ENCODE measurements at regions not wholly inside any gene's neighbourhood (a gene's known extent, or its start where the extent isn't known, plus 50 kb on each side); places are given as distances from the start of the nearest gene placed in this dataset.

DNA sequence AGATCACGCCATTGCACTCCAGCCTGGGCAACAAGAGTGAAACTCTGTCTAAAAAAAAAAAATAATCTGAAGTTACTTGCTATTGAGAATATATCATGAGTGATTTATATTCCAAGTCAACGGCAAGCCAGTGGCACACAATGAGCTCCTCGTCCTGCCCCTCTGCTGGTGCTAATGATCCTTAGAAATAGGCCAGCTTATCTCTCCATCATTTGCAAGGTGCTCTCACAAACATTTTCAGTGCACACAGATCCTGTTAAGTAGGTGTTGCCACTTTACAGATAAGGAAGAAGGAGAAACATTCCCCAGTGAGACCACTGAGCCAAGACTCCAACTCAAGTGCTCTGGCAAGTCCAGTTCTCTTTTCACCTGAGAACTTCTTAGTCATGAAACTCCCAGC is 91.3 kb upstream of the GPR45 start:
- Histone ChIP-seq H3K36me3 (ENCODE audit: control insufficient read depth, low read length) (no peaks in the 10 kb centered on the region), H3K4me3 (ENCODE audit: low read length) (no peak overlapping the region), H3K27ac (ENCODE audit: low read depth, low read length) (no peak overlapping the region), H3K9me2 (replicated peaks; ENCODE audit: control insufficient read depth, low read length) (no peaks in the 10 kb centered on the region), H3K4me2 (ENCODE audit: low read length) (no peak overlapping the region), H3K4me1 (ENCODE audit: control insufficient read depth, low read length) (no peaks in the 10 kb centered on the region), H3K79me2 (ENCODE audit: control insufficient read depth, low read length) (no peaks in the 10 kb centered on the region), H3F3A (ENCODE audit: control insufficient read depth, insufficient read depth) (no peaks in the 10 kb centered on the region), H3K9me3 (ENCODE audit: control insufficient read depth, insufficient read depth, low read length) (no peaks in the 10 kb centered on the region), H4K20me1 (ENCODE audit: control insufficient read depth, insufficient read depth, low read depth, low read length) (no peaks in the 10 kb centered on the region), H3K27me3 (ENCODE audit: control insufficient read depth, low read length) (no peaks in the 10 kb centered on the region; the same call in 1 of the 2 replicates)
- TF ChIP-seq, protein P1, sequence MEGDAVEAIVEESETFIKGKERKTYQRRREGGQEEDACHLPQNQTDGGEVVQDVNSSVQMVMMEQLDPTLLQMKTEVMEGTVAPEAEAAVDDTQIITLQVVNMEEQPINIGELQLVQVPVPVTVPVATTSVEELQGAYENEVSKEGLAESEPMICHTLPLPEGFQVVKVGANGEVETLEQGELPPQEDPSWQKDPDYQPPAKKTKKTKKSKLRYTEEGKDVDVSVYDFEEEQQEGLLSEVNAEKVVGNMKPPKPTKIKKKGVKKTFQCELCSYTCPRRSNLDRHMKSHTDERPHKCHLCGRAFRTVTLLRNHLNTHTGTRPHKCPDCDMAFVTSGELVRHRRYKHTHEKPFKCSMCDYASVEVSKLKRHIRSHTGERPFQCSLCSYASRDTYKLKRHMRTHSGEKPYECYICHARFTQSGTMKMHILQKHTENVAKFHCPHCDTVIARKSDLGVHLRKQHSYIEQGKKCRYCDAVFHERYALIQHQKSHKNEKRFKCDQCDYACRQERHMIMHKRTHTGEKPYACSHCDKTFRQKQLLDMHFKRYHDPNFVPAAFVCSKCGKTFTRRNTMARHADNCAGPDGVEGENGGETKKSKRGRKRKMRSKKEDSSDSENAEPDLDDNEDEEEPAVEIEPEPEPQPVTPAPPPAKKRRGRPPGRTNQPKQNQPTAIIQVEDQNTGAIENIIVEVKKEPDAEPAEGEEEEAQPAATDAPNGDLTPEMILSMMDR (IDR thresholded peaks at IDR 0.05; ENCODE audit: low read depth, low read length, poor library complexity, severe bottlenecking), result no peak
- no peak for TF ChIP-seq EZH2phosphoT487 (IDR thresholded peaks at IDR 0.05; ENCODE audit: borderline replicate concordance, low read length)

DNA sequence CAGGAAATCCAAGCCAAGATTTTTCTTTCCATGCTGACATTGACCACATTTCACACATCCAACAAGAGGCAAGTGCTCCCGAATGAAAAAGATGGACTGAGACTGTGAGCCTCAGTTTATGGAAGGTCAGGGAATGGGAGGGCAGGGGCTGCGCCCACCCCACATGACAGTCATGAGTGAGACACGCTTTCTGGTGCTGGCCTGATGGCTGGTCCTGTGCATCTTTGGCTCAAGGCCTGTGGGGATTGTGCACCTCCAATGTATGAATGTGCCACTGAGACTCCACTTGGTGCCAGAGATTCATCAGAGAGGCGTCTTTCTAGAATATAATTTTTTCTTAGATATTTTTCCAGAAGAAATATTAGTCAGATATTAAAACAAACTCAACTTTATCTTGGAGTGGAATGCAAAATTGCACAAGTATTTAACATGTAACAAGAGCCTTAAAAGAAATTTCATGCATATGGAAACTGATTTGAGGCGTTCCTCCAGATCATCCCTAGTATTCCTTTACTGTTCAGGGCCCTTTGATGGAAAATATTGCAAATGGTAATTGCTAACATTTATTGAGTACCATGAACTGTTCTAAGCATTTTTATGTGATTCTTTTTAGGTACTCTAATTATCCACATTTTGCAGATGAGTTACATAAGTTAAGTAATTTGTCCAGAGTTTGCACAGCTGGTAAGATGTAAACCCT is 87.3 kb upstream of the GPR45 start:
- no peaks in the 10 kb centered on the region for H3K36me3 ChIP-seq (ENCODE audit: control insufficient read depth, low read length)
- no peak overlapping the region for H3K4me2 ChIP-seq (ENCODE audit: low read length)
- TF ChIP-seq, protein P1 (IDR thresholded peaks at IDR 0.05; ENCODE audit: low read depth, low read length, poor library complexity, severe bottlenecking), result no peak
- TF ChIP-seq EZH2phosphoT487 (IDR thresholded peaks at IDR 0.05; ENCODE audit: borderline replicate concordance, low read length), result no peak
- H3K27ac ChIP-seq (ENCODE audit: low read depth, low read length), result no peak overlapping the region
- no peaks in the 10 kb centered on the region for H3K79me2 ChIP-seq (ENCODE audit: control insufficient read depth, low read length)
- H3K9me3 ChIP-seq (ENCODE audit: control insufficient read depth, insufficient read depth, low read length), result no peaks in the 10 kb centered on the region
- no peaks in the 10 kb centered on the region for H3F3A ChIP-seq (ENCODE audit: control insufficient read depth, insufficient read depth)
- H3K27me3 ChIP-seq (ENCODE audit: control insufficient read depth, low read length), result no peaks in the 10 kb centered on the region
- no peaks in the 10 kb centered on the region for H4K20me1 ChIP-seq (ENCODE audit: control insufficient read depth, insufficient read depth, low read depth, low read length)
- no peaks in the 10 kb centered on the region for H3K9me2 ChIP-seq (replicated peaks; ENCODE audit: control insufficient read depth, low read length)
- no peaks in the 10 kb centered on the region for H3K4me1 ChIP-seq (ENCODE audit: control insufficient read depth, low read length)
- H3K4me3 ChIP-seq (ENCODE audit: low read length), result no peak overlapping the region

DNA sequence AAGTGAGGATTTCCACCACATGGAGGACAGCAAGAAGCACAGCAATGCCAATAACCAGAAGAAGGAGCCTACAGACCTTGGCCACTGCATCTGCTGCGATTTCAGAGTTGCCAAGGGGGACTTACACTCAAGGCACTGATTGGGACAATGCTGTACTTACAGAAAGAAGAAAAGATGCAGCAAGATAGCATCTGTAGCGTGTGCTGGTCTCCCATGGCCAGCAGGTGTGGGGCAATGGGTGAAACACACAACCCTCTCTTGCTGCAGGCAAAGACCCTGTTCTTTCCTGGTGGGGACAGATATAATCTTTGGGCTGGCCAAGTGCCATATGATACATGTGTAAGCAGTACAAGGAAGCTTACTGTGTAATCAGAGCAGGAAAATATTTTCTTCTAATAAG is 85.4 kb upstream of the GPR45 start:
- no peak overlapping the region for H3K4me3 ChIP-seq (ENCODE audit: low read length)
- H3K9me2 ChIP-seq (replicated peaks; ENCODE audit: control insufficient read depth, low read length), result no peaks in the 10 kb centered on the region
- H3K36me3 ChIP-seq (ENCODE audit: control insufficient read depth, low read length), result no peaks in the 10 kb centered on the region
- no peaks in the 10 kb centered on the region for H3K79me2 ChIP-seq (ENCODE audit: control insufficient read depth, low read length)
- H3K9me3 ChIP-seq (ENCODE audit: control insufficient read depth, insufficient read depth, low read length), result no peaks in the 10 kb centered on the region
- H3K4me1 ChIP-seq (ENCODE audit: control insufficient read depth, low read length), result no peaks in the 10 kb centered on the region
- TF ChIP-seq EZH2phosphoT487 (IDR thresholded peaks at IDR 0.05; ENCODE audit: borderline replicate concordance, low read length), result no peak
- TF ChIP-seq, protein P1 (IDR thresholded peaks at IDR 0.05; ENCODE audit: low read depth, low read length, poor library complexity, severe bottlenecking), result no peak
- H3K4me2 ChIP-seq (ENCODE audit: low read length), result no peak overlapping the region
- no peak overlapping the region for H3K27ac ChIP-seq (ENCODE audit: low read depth, low read length)
- H3F3A ChIP-seq (ENCODE audit: control insufficient read depth, insufficient read depth), result no peaks in the 10 kb centered on the region
- H4K20me1 ChIP-seq (ENCODE audit: control insufficient read depth, insufficient read depth, low read depth, low read length), result no peaks in the 10 kb centered on the region
- no peaks in the 10 kb centered on the region for H3K27me3 ChIP-seq (ENCODE audit: control insufficient read depth, low read length)
